NT2/D1 (cell line): ENCODE measurements at regions not wholly inside any gene's neighbourhood (a gene's known extent, or its start where the extent isn't known, plus 50 kb on each side); places are given as distances from the start of the nearest gene placed in this dataset.

ENCODE experiments used
- SUZ12 ChIP-seq: IDR thresholded peaks from 2 replicates; pipeline ENCODE4 v1.6.1; 2011; ENCODE audit not compliant: insufficient read length, insufficient read depth; ENCODE audit errors: extremely low read depth
- ZNF274 ChIP-seq: IDR thresholded peaks from 2 replicates; pipeline ENCODE4 v1.6.1; 2011; ENCODE audit warnings: mild to moderate bottlenecking, low read depth, low read length

GRCh38 chr5:4038994-4039393 lies 443.4 kb downstream of the IRX1 start:
- TF ChIP-seq ZNF274 (no peak), SUZ12 (no peak)
